Suprapubic skin (tissue), 4 donors: ENCODE measurements at regions not wholly inside any gene's neighbourhood (a gene's known extent, or its start where the extent isn't known, plus 50 kb on each side); places are given as distances from the start of the nearest gene placed in this dataset.

Experiments
- DNase-seq, 2 donors: peaks; one replicate each; pipeline ENCODE4 v3.0.0-alpha.2; 2019; ENCODE audit warnings: low spot score in 2 of 2
- H3K27ac ChIP-seq: fragments of 200-600 bp; sonication (generic); one replicate; pipeline ENCODE4 v1.5.1; 2019
- H3K27me3 ChIP-seq: fragments of 200-600 bp; sonication (generic); one replicate; pipeline ENCODE4 v1.5.1; 2019
- H3K36me3 ChIP-seq: fragments of 200-600 bp; sonication (generic); one replicate; pipeline ENCODE4 v1.5.1; 2019
- H3K4me1 ChIP-seq: fragments of 200-600 bp; sonication (generic); one replicate; pipeline ENCODE4 v1.5.1; 2019
- H3K4me3 ChIP-seq: fragments of 200-600 bp; sonication (generic); one replicate; pipeline ENCODE4 v1.5.1; 2019; ENCODE audit warnings: mild to moderate bottlenecking
- H3K9me3 ChIP-seq: fragments of 200-600 bp; sonication (generic); one replicate; pipeline ENCODE4 v1.5.1; 2019
- CTCF ChIP-seq, 2 donors: fragments of 200-600 bp in 1 of 2; fragments of 450-650 bp in 1 of 2; sonication (generic) in 1 of 2; IDR thresholded peaks; one replicate each; pipeline ENCODE4 v1.5.1; 2016 to 2019; ENCODE audit warnings: antibody characterized with exemption in 2 of 2, mild to moderate bottlenecking in 1 of 2, moderate library complexity in 1 of 2
- EP300 ChIP-seq: sonication (generic); formaldehyde crosslinking; IDR thresholded peaks from one replicate; pipeline ENCODE4 v1.6.1; 2017; ENCODE audit warnings: antibody characterized with exemption
- POLR2A ChIP-seq, 2 donors: fragments of 450-650 bp; IDR thresholded peaks; one replicate each; pipeline ENCODE4 v1.6.1; 2017; ENCODE audit warnings: antibody characterized with exemption in 2 of 2, mild to moderate bottlenecking in 2 of 2, moderate library complexity in 2 of 2
- POLR2AphosphoS5 ChIP-seq, 3 donors: sonication (generic); formaldehyde crosslinking; IDR thresholded peaks; one replicate each; pipeline ENCODE4 v1.6.1; 2017; ENCODE audit warnings: antibody characterized with exemption in 3 of 3
- WGBS: methylation state at CpG from one replicate; pipeline ENCODE4 v1.1.5; 2018; 5-methylcytosine and 5-hydroxymethylcytosine counted together

GRCh38 chr12:124236625-124237031, 58.3 kb upstream of the RFLNA start:
- WGBS: 76% methylated on average over 5 of the region's 5 CpGs
- H3K4me3 ChIP-seq: no peak overlapping the region
- H3K4me1 ChIP-seq: no peaks in the 10 kb centered on the region
- H3K9me3 ChIP-seq: no peaks in the 10 kb centered on the region
- no peaks in the 10 kb centered on the region for H3K27me3 ChIP-seq
- H3K36me3 ChIP-seq: no peaks in the 10 kb centered on the region
- TF ChIP-seq POLR2AphosphoS5 (IDR thresholded peaks at IDR 0.05) (no peak), CTCF (IDR thresholded peaks at IDR 0.05) (no peak), POLR2A (IDR thresholded peaks at IDR 0.05) (no peak), EP300 (no peak)
- no peak overlapping the region for H3K27ac ChIP-seq
- DNase-seq: no peak

GRCh38 chr12:124238886-124239285, 56.0 kb upstream of the RFLNA start:
- H3K36me3 ChIP-seq: no peaks in the 10 kb centered on the region
- TF ChIP-seq POLR2A (IDR thresholded peaks at IDR 0.05): no peak
- TF ChIP-seq POLR2AphosphoS5 (IDR thresholded peaks at IDR 0.05): no peak
- no peak for TF ChIP-seq CTCF (IDR thresholded peaks at IDR 0.05)
- TF ChIP-seq EP300: no peak
- 38% methylated on average over 4 of the region's 4 CpGs for WGBS
- DNase-seq: no peak
- H3K27ac ChIP-seq: no peak overlapping the region
- H3K4me1 ChIP-seq: no peaks in the 10 kb centered on the region
- no peak overlapping the region for H3K4me3 ChIP-seq
- no peaks in the 10 kb centered on the region for H3K9me3 ChIP-seq
- no peaks in the 10 kb centered on the region for H3K27me3 ChIP-seq

GRCh38 chr12:124240493-124240892, 54.4 kb upstream of the RFLNA start:
- no peaks in the 10 kb centered on the region for H3K4me1 ChIP-seq
- TF ChIP-seq CTCF (IDR thresholded peaks at IDR 0.05): no peak
- TF ChIP-seq EP300: no peak
- no peak for TF ChIP-seq POLR2AphosphoS5 (IDR thresholded peaks at IDR 0.05)
- TF ChIP-seq POLR2A (IDR thresholded peaks at IDR 0.05): no peak
- WGBS: 93% methylated on average over 1 of the region's 1 CpG

GRCh38 chr12:124241776-124242528, 52.9 kb upstream of the RFLNA start:
- Histone ChIP-seq H3K27ac (no peak overlapping the region), H3K27me3 (no peaks in the 10 kb centered on the region), H3K4me1 (no peaks in the 10 kb centered on the region), H3K4me3 (no peak overlapping the region), H3K9me3 (no peaks in the 10 kb centered on the region), H3K36me3 (no peaks in the 10 kb centered on the region)
- WGBS: 89% methylated on average over 17 of the region's 17 CpGs
- DNase-seq: no peak
- no peak for TF ChIP-seq CTCF (IDR thresholded peaks at IDR 0.05)
- TF ChIP-seq POLR2A (IDR thresholded peaks at IDR 0.05): no peak
- TF ChIP-seq EP300: no peak
- no peak for TF ChIP-seq POLR2AphosphoS5 (IDR thresholded peaks at IDR 0.05)

More at GRCh38 chr12:124240493-124240892, 54.4 kb upstream of the RFLNA start:
- Histone ChIP-seq H3K36me3 (no peaks in the 10 kb centered on the region), H3K27ac (no peak overlapping the region), H3K27me3 (no peaks in the 10 kb centered on the region), H3K9me3 (no peaks in the 10 kb centered on the region), H3K4me3 (no peak overlapping the region)
- DNase-seq: no peak

GRCh38 chr12:124242529-124243065, 52.3 kb upstream of the RFLNA start:
- Histone ChIP-seq H3K27ac (no peak overlapping the region), H3K36me3 (no peaks in the 10 kb centered on the region), H3K27me3 (no peaks in the 10 kb centered on the region), H3K9me3 (no peaks in the 10 kb centered on the region), H3K4me1 (no peaks in the 10 kb centered on the region), H3K4me3 (no peak overlapping the region)
- no peak for TF ChIP-seq POLR2A (IDR thresholded peaks at IDR 0.05)
- no peak for TF ChIP-seq EP300
- no peak for TF ChIP-seq POLR2AphosphoS5 (IDR thresholded peaks at IDR 0.05)
- no peak for TF ChIP-seq CTCF (IDR thresholded peaks at IDR 0.05)
- no peak for DNase-seq
- 68% methylated on average over 9 of the region's 9 CpGs for WGBS
